ENCODE measurements at regions not wholly inside any gene's neighbourhood (a gene's known extent, or its start where the extent isn't known, plus 50 kb on each side); places are given as distances from the start of the nearest gene placed in this dataset.

DNA sequence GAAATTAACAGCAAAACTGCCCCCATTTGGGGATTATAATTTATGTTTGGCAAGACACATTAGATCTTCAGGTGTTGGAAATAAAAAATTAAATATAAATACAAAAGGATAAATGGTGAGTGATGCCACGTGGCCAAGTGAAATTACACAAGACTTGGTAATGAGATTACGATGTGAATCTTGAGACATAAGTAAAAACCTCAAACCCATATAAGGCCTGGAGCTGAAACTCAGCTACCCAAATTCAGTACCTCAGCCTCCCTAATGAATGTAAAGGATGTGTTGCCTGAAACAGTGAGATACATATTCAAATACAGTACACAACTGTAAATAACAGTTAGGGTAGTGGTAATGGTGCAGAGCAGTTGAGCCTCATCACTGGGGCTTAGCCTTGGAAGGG is 1146.6 kb downstream of the OTOL1 start:
- no peak for TF ChIP-seq CTCF (IDR thresholded peaks at IDR 0.05; ENCODE audit: borderline replicate concordance, control extremely low read depth, extremely low read depth, insufficient read depth, missing control alignments)
- no peak for DNase-seq (ENCODE audit: low spot score)
- in situ Hi-C loops (cut with MboI; ENCODE audit: low sequenced_read_pairs, unreplicated experiment): no loop called here

DNA sequence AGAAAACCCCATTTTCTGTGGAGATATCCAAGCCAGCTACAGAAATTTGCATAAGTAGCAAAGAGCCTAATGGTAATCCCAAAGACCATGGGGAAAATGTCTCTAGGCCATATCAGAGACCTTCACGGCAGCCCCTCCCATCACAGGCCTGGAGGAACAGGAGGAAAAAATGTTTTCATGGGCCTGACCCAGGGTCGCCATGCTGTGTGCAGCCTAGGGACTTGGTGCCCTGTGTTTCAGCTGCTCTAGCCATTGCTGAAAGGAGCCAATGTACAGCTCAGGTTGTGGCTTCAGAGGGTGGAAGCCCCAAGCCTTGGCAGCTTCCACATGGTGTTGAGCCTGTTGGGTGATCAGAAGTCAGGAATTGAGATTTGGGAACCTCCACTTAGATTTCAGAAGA is 1150.7 kb downstream of the OTOL1 start:
- in situ Hi-C loops (cut with MboI; ENCODE audit: low sequenced_read_pairs, unreplicated experiment): no loop called here
- DNase-seq (ENCODE audit: low spot score): no peak
- no peak for TF ChIP-seq CTCF (IDR thresholded peaks at IDR 0.05; ENCODE audit: borderline replicate concordance, control extremely low read depth, extremely low read depth, insufficient read depth, missing control alignments)

- in situ Hi-C loops (cut with MboI; ENCODE audit: low sequenced_read_pairs, unreplicated experiment): no loop called here
- no peak for DNase-seq (ENCODE audit: low spot score)
- no peak for TF ChIP-seq CTCF (IDR thresholded peaks at IDR 0.05; ENCODE audit: borderline replicate concordance, control extremely low read depth, extremely low read depth, insufficient read depth, missing control alignments)
Observed at GRCh38 chr3:162658003-162658402, 1161.4 kb downstream of the OTOL1 start.

DNA sequence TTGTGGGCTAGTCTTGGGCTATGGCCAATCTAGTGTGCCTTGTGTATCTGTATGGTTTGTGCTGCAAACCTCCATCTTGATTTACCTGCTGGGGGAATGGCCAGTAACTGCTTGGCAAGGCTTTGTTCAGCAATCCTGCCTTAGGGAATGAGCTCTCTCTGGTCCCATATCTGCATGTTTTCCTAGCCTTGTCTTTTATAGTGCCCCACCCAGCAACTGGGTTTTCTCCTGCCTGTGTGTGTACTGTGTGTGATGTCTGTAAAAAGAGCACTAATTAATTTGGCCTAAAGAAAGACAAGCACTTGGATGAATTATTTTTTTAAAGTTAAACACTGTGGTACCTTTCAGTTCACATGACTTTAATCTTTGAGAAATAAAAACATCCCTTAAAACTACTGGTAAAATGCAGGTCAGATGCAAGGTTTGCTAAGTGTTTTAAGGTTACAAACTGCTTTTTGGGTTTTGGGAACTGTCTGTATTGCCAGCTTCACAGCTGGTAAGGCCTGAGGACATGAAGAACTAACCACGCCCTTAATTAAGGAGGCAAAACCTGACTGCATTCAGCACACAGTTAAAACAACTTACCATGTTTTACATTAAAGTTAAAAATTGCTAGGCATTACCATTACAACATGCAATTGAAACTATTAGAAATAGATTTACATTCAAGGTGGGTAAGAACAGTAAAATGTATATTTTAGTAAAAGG is 1169.2 kb downstream of the OTOL1 start:
- no peak for DNase-seq (ENCODE audit: low spot score)
- no peak for TF ChIP-seq CTCF (IDR thresholded peaks at IDR 0.05; ENCODE audit: borderline replicate concordance, control extremely low read depth, extremely low read depth, insufficient read depth, missing control alignments)
- in situ Hi-C loops (cut with MboI; ENCODE audit: low sequenced_read_pairs, unreplicated experiment): no loop called here

- in situ Hi-C loops (cut with MboI; ENCODE audit: low sequenced_read_pairs, unreplicated experiment): no loop called here
Observed at GRCh38 chr3:162666835-162667234, 1170.2 kb downstream of the OTOL1 start.

GRCh38 chr3:162670181-162670580 is 1173.6 kb downstream of the OTOL1 start:
- TF ChIP-seq CTCF (IDR thresholded peaks at IDR 0.05; ENCODE audit: borderline replicate concordance, control extremely low read depth, extremely low read depth, insufficient read depth, missing control alignments): no peak
- in situ Hi-C loops (cut with MboI; ENCODE audit: low sequenced_read_pairs, unreplicated experiment): no loop called here
- DNase-seq (ENCODE audit: low spot score): no peak

More at GRCh38 chr3:162666835-162667234, 1170.2 kb downstream of the OTOL1 start:
- no peak for TF ChIP-seq CTCF (IDR thresholded peaks at IDR 0.05; ENCODE audit: borderline replicate concordance, control extremely low read depth, extremely low read depth, insufficient read depth, missing control alignments)
- DNase-seq (ENCODE audit: low spot score): no peak

All from GM13976 (cell line).